Hematopoietic multipotent progenitor cell treated with erythropoietin and hydrocortisone succinate and interleukin-3 and kit ligand, for 8 days (in vitro differentiated cells): ENCODE measurements at regions not wholly inside any gene's neighbourhood (a gene's known extent, or its start where the extent isn't known, plus 50 kb on each side); places are given as distances from the start of the nearest gene placed in this dataset.
"Not testable (repeated sequence)": the region's sequence is repeated elsewhere in the genome, so short reads cannot be mapped to it uniquely, and the experiment has no call there.

Experiments used
- DNase-seq: peaks from one replicate; pipeline ENCODE4 v3.0.0-alpha.2; 2015

DNA sequence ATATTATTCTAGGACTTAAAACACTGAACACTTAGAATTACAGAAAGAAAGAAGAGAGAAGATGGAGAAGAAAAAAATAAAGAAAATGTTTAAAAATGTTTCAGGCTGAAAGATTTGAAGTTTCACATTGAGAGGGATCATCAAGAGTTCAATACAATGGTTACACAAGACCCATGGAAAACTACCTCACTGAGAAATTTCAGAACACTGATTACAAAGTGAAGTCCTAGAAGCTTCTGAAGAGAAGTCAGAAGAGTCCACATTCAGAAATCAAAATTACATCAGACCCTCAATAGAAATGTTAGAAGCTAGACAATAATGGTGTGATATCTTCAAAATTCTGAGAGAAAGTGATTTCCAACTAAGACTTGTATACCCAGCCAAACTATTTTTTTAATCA, 196.1 kb downstream of the MACC1 start:
- DNase-seq, result no peak

DNA sequence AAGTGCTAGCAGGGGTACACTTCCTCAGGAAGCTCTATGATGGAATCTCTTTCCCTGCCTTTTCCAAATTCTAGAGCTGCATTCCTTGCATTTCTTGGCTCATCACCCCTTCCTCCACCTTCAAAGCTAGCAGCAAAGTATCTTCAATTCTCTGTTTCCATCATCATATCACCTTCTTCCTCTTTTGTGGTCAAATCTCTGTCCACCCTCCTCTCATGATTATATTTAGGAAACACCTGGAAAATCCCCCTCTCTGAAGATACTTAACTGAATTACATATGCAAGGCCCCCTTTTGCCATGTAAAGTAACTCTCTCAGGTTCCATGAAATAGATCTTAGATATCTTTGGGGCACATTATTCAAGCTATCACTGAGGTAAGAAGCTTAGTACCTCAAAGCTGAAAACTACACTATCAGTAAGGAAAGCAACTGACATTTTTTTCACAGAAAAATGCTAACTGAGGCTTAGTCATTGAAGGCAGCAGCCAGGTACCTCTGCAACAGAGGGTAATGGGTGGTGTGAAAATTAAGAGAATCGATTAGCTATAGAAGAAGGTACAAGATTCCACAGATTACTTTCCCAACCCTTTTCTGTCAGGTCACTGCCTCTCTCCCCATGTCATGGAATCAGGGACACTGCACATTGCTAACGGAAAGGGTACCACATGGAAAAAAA, 197.3 kb downstream of the MACC1 start:
- no peak for DNase-seq

DNA sequence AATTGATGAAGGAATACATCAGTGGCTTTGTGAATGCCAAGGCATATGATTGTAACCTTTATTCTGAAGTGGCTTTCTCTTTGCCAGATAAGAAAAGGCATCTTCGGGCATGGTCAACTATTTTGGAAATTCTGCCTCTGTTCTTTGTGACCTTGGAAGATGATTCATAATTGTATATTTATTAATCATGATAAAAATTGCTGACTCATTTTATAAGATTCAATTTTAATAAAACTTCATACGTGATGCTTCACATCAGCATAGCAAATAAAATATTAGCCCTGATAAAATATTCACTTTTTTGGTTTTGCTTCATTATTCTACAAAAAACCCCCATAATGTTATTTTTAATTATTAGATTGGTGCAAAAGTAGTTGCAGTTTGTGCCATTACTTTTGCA, 200.5 kb downstream of the MACC1 start:
- no peak for DNase-seq

DNA sequence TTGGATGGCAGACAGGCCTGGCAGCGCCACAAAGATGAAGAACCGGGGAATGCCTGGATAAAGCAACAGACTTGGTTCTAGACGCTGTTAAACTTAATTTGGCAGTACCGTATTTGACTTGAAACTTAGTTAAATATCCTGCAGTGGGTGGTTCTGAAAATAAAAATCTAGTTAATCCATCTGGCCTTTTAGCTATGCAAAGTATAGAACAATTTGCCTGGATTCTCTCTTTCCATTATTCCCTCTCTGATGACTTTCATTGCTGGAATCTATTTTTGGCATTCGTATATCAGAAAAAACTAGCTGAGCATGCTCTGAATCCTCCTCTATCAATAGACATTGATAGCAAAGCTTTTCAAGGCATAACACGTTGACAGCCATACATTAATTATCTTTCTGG, 203.6 kb downstream of the MACC1 start:
- DNase-seq, result no peak

DNA sequence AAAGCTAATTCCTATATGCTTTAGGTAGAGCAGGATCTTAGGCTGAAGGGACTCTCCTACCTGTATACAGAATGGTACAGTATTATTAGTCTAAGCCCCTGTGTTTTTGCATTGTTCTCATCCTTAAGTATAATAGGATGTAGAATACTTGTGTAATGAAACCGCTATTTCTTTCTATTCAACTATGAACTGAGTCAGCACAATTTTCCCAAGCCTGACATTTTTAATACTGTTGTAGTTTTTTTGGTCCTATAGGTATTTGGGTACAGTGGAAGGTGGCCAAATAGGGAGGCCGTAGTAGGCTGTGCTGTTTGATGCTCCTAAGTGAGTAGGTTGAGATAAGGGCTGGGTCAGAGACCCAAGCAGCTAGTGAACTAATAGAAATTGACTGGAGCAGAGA, 205.1 kb downstream of the MACC1 start:
- DNase-seq, result no peak

DNA sequence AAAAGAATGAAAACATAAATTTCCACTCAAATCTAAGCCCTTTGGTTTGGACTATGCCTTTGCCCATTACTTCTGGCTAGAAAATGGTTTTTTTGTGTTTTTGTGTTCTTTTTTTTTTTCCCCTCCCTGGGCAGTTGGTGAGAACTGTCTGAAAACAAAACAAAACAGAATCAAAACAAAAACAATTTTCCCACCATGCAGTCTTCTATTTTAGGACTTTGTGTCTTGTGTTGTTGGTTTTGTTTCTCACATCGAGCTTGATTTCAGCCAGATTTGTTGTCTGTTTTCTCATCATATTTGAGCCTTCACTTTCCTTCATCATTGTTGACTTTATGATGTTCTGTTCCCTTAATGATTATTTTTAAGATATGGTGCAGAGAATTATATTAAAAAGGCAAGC, 206.3 kb downstream of the MACC1 start:
- no peak for DNase-seq

DNA sequence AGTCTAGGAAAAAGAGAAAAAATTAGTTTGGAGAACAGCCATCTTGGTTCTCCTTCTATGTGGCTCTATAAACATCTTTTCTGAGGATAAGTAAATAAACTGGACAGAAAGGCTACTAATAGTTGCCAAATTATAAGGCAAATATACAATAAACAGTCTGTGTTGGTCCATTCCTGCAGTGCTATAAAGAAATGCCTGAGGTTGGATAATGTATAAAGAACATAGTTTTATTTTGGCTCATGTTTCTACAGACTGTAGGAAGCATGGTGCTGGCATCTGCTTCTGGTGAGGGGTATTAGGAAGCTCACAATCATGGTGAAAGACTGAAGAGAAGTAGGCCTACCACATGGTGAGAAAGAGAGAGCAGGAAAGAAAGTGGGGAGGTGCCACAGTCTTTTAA, 209.7 kb downstream of the MACC1 start:
- DNase-seq, result no peak

DNA sequence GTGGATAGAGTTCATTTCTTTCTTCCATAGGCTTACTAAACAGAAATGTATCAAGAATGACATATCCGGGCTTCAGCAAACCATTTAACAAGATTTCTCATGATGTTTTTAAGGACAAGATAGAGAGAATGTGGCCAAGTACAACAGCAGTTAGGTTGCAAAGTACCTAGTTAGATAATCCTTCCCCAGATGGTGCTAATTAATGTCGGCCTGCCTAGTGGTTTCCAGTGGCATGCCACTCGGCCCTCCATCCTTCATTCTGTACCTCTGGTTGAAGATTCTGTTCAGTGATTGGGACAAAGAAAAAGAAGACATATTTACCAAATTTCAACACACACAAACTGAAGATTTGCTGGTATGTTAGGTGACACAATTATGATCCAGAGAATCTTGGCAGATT, 212.1 kb downstream of the MACC1 start:
- DNase-seq, result no peak

DNA sequence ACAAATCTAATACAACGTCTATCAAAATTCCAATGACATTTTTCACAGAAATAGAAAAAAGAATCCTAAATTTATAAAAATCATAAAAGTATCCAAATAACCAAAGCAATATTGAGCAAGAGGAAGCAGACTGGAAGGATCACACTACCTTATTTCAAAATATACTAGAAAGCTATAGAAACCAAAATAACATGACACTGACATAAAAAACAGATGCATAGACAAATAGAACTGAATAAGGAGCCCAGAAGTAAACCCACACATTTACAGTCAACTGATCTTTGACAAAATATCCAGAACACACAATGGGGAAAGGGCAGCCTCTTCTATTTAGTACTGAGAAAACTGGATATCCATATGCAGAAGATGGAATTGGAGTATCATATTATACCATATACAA, 217.5 kb downstream of the MACC1 start:
- no peak for DNase-seq

DNA sequence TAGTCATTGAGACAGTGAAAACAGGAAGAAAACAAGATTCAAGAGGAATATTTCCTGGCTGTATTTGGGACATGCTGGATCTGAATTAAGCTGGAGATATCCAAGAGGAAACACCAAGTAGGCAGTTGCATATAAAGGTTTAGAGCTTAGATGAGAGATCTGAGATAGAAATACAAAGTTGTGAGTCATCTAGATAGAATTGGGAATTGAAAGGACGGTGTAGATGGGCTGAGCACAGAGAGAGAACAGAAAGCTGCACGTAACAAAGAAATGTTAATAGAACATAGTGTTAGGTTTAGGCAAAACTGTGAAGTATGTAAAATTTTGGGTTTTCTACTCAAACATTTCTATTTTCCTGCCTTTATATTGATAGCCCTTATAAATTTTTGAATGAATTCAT, 218.5 kb upstream of the TMEM196 start:
- DNase-seq, result no peak

DNA sequence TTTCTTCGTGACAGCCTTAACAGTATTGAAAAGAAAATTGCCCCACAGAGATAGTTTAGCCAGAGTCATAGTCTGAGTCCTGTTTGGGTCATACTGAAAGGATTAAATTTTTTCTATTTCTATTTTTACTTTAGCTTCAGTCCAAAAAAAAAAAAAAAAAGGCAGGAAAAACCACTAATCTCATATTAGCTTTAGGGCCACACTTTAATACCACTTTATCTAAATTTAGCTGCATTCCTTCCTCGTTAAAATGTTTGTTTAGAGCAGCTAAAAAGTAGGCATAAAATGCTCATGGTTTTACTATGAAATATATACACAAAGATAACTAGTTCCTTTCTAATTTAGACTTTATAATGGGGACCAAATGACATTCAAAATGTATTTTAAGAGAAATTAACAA, 216.5 kb upstream of the TMEM196 start:
- DNase-seq, result no peak

DNA sequence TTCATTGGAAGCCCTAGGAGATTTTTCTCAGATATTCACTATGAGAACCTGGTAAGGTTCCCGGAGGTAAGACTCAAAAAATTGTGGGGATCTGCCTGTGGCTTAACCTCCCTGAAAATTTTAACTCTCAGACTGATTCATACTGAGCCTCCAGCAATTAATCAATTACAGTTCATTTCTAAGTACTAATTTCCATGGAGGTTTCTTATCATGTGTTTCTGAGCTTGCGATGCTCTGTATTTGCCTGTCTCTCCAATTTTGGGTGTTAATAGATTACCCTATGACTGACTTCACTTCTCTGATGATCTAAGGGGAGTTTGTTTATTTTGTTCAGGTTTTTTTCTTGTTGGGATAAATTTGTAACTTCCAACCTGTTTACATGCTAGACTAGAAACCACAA, 215.4 kb upstream of the TMEM196 start:
- DNase-seq, result no peak

DNA sequence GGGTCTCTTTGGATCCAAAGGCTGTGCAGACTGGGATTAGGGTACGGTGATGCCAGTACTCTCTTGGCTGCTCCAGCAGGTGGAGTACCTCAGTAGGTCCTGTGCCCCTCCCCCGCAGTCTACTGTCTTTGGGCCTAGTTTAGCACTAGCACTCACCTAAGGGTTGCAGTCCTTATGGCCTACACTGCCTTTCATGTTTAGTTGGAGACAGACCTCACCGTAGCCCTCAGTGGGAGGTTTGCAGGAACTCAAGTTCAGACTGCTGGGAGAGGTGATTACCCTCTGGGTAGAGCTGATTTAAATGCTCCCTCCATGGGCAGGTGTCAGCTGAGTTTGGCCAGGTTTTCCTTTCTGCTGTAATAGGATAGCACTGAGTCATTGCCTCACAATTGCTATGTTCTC, 210.8 kb upstream of the TMEM196 start:
- DNase-seq, result no peak

DNA sequence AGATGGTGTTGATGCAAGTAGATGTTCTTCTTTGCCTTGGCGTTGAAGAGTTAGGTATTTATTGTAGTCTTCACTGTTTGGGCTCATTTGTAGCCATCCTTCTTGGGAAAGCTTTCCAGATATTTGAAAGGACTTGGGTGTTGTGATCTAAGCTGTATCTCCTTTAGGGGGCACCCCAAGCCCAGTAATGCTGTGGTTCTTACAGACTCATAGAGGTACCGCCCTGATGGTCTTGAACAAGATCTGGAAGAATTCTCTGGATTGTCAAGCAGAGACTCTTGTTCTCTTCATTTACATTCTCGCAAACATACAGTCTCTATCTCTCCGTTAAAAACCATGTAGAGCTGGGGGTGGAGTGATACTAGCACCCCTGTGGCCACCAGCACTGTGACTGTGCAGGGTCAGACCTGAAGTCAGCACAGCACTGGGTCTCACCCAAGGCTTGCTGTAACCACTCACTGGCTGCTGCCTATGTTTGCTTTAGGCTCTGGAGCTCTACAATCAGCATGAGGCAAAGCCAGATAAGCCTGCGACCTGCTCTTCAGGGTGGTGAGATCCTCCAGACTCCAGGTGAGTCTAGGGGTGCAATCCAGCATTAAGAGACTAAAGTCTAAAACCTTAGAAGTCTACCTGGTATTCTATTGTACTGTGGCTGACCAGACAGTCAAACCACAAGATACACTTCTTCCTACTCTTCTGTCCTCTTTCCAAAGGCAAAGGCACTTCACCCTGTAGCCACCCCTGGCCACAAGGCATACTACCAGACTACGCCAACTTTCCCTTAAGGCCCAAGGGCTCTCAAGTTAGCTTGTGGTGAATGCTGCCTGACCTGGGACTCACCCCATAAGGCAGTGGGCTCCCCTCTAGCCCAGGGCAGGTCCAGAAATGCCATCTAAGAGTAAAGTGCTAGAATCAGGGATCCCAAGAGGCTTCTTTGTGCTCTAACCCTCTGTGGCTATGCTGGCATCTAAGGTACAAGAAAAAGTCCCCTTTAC, 209.7 kb upstream of the TMEM196 start:
- peak; percentile 61 for DNase-seq

DNA sequence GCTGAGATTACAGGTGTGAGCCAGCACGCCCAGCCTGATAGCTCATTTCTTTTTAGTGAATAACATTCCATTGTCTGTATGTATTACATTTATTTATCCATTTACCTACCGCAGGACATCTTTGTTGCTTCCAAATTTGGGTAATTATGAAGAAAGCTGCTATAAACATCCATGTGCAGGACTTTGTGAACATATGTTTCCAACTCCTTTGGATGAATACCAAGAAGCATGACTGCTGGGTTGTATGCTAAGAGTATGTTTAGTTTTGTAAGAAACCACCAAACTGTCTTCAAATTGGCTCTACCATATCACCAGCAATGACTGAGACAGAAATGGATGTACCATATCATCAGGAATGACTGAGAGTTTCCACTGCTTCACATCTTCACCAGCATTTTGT, 200.2 kb upstream of the TMEM196 start:
- DNase-seq, result no peak

DNA sequence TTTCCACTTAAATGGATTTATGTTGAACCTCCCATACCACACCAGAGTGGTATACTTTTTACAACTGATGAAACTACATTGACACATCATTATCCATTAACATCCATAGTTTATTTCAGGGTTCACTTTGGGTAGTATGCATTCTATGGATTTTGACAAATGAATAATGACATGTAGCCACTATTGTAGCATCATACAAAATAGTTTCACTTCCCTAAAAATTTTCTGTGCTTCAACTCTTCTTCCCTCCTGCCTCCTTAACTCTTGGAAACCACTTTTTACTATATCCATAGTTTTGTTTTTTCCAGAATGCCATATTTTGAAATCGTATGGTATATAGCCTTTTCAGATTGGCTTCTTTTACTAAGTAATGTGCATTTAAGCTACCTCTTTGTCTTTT, 199.5 kb upstream of the TMEM196 start:
- DNase-seq, result no peak

DNA sequence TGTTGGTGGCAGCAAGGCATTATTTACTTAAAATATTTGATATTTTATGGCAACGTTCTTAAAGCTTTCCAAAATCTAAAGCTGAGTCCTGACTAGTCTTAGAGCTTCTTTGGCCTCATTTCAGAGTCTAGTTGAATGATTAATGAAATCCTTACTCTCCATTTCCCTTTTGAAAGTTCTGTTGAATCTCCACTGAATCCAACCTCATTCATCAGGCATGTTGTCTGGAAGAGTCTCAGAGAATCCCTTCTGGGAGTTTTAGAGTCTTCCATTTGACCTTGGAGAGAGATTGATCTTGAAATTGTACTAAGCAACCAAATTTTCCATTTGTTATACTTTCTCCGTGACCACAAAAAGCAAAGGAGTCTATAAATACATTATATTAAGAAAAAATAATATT, 198.5 kb upstream of the TMEM196 start:
- DNase-seq, result no peak

DNA sequence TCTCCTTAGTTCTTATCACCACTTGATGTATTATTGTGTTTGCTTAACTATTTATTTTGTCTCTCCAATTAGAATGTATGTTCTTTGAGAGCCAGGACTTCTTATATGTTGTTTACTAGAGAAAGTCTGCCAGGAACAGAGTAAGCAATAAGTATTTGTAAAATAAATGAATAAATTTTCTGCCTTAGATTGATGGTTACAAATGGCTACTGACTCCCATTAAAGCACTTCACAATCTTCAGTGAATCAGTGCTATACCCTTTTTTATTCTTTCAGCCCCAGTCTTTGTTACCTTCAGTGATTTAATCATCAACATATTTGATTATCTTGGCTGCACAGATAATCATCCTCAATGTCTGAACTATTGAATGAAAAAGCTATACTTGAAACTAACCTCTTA, 197.1 kb upstream of the TMEM196 start:
- DNase-seq, result no peak

DNA sequence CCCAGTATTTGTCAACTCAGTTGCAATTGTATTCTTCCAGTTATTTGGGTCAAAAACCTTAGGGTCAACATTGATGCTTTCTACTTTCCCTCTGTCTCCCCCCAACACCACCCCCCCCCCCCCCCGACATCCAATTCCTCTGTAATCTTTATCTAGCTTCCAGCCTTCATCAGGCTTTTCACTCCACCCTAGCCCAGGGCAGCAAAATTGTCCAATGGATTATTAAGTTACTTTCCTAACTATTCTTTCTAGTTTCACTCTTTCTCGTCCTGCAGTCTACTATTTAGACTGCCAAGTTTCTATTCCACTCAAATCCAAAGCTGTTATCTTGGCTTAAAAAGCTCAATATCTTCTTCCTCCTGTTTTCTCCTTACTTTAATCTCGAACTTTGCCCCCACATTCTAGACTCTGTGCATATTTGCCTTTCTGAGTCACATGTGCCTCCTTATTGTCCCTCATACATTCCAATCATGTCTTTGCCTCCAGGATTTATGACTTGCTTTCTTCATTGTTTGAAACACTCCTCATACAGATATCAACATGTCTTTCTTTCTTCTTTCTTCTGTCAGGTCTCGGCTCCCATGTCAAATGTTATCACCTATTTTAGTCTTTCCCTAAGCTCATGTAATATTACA, 196.6 kb upstream of the TMEM196 start:
- no peak for DNase-seq

DNA sequence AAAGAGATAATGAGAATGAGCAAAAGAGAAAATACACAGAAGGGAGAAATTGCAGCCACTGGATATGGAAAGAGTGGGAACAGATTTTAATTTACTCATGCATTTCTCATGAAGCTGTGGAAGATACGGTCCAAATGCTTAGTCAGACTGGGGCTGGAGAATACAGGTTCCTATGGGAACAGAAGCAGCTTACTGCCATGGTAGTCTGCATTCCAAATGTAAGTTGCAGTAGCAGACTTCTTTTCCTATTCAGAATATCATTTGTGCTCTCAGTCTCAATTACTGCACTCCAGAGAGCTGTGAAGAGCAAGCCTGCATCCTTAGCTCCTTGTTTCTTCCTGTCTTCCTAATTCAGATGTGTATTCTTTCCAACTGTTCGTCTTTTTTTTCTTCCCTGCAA, 190.8 kb upstream of the TMEM196 start:
- no peak for DNase-seq

DNA sequence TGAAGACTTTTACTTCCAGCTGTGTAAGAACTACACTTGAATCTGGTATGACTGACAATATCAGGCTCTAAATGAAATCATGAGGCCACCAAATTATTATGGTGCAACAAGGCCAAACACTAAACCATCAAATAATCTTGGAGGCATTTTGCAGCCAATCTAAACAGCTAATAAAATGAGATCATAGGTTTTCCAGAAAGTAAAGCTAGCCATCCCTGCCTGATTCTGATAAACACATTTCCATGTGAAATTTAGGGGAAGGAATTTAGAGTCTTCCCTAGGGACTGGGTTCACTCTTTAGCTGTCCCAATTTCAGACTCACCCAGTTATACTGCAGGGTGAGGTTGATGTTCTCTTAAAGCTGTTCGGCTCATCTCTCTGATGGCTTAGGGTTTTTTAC, 190.3 kb upstream of the TMEM196 start:
- DNase-seq, result no peak

DNA sequence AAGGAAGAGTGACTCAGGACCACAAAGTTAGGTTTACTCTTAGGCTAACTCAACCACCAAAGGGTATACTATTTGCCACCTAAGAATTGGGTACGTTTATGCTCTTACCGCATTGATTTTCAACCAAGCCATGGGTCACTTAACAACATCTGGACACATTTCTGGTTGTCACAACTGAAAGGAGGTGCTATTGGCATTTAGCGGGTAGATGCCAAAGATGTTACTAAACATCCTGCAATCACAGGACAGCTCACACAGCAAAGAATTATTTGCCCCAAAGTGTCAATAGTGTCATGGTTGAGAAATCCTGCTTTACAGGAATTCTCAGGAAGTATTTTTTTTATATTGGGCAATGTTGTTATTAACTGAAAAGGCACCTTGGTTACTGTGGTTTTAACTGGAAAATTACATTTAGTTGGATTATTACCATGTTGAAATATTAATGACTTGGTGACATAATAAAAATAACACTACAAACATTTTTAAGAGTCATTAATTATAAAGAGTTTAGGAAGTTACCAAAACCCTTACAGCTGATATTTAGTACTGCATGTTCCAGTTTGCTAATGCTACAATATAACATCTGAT, 185.0 kb upstream of the TMEM196 start:
- DNase-seq, result no peak

DNA sequence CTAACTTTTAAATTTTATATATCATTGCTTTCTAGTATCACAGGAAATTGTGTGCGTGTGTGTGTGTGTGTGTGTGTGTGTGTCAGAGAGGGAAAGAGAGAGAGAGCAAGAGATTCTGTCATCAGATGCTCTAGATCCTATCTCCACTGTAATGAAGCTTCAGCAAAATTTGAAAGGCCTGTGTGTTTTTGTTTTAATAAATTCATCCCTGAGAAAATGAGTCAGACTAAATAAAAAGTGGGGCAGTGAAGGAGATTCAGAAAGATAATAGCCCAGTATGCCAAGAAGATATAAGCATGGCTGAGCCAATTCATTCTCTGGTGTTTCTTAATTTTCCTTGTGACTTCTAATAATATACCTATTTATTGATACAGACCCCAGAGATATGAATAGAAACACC, 184.2 kb upstream of the TMEM196 start:
- DNase-seq, result no peak

DNA sequence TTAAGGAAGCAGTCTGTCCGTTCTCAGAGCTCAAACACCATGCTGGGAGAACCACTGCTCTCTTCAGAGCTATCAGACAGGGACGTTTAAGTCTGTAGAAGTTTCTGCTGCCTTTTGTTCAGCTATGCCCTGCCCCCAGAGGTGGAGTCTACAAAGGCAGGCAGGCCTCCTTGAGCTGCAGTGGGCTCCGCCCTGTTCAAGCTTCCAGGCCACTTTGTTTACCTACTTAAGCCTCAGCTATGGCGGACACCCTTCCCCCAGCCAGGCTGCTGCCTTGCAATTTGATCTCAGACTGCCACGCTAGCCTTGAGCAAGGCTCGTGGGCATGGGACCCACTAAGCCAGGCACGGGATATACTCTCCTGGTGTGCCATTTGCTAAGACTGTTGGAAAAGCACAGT, 180.7 kb upstream of the TMEM196 start:
- not testable (repeated sequence) for DNase-seq
